H9 (cell line): ENCODE measurements at regions not wholly inside any gene's neighbourhood (a gene's known extent, or its start where the extent isn't known, plus 50 kb on each side); places are given as distances from the start of the nearest gene placed in this dataset.

Source experiments
- DNase-seq: peaks from one replicate; pipeline ENCODE4 v3.0.0-alpha.2; 2017
- H2AFZ ChIP-seq: one replicate; pipeline ENCODE4 v1.6.1; 2013; ENCODE audit warnings: mild to moderate bottlenecking, low read length, control low read depth, moderate library complexity
- H2AK5ac ChIP-seq: 2 replicates; pipeline ENCODE4 v1.6.1; 2013; ENCODE audit warnings: low read length, control low read depth, mixed read lengths; ENCODE audit not compliant: insufficient read length
- H2BK120ac ChIP-seq: one replicate; pipeline ENCODE4 v1.6.1; 2013; ENCODE audit warnings: low read depth, mild to moderate bottlenecking, low read length, control low read depth, inconsistent platforms; ENCODE audit not compliant: poor library complexity, severe bottlenecking
- H2BK12ac ChIP-seq: 2 replicates; pipeline ENCODE4 v1.6.1; 2013; ENCODE audit warnings: low read length, control low read depth, mixed read lengths, low read depth; ENCODE audit not compliant: insufficient read length
- H2BK15ac ChIP-seq: 2 replicates; pipeline ENCODE4 v1.6.1; 2013; ENCODE audit warnings: low read depth, low read length, control low read depth
- H2BK20ac ChIP-seq: one replicate; pipeline ENCODE4 v1.6.1; 2013; ENCODE audit warnings: low read depth, mild to moderate bottlenecking, low read length, control low read depth, inconsistent platforms; ENCODE audit not compliant: poor library complexity, severe bottlenecking
- H2BK5ac ChIP-seq: 2 replicates; pipeline ENCODE4 v1.6.1; 2013; ENCODE audit warnings: low read length, control low read depth, mixed read lengths; ENCODE audit not compliant: insufficient read length
- H3K14ac ChIP-seq: 2 replicates; pipeline ENCODE4 v1.6.1; 2013; ENCODE audit warnings: low read length, control low read depth; ENCODE audit not compliant: insufficient read depth
- H3K18ac ChIP-seq: 2 replicates; pipeline ENCODE4 v1.6.1; 2013; ENCODE audit warnings: low read depth, mild to moderate bottlenecking, mixed read lengths, low read length, control low read depth; ENCODE audit not compliant: insufficient read length
- H3K23ac ChIP-seq: 2 replicates; pipeline ENCODE4 v1.6.1; 2013; ENCODE audit warnings: low read length, control low read depth, mixed read lengths, low read depth; ENCODE audit not compliant: insufficient read length
- H3K23me2 ChIP-seq: 2 replicates; pipeline ENCODE4 v1.6.1; 2013; ENCODE audit warnings: low read depth, mild to moderate bottlenecking, mixed read lengths, low read length, control low read depth; ENCODE audit not compliant: insufficient read length, poor library complexity, severe bottlenecking
- H3K27ac ChIP-seq: 2 replicates; pipeline ENCODE4 v1.5.1; 2013; ENCODE audit warnings: low read length, control low read depth, mixed read lengths, low read depth; ENCODE audit not compliant: insufficient read length
- H3K27me3 ChIP-seq: 2 replicates; pipeline ENCODE4 v1.6.1; 2013; ENCODE audit warnings: low read length, control low read depth, inconsistent platforms; ENCODE audit not compliant: insufficient read depth
- H3K4ac ChIP-seq: 2 replicates; pipeline ENCODE4 v1.6.1; 2013; ENCODE audit warnings: low read depth, mild to moderate bottlenecking, control low read depth, inconsistent platforms, low read length, moderate library complexity
- H3K4me1 ChIP-seq: 2 replicates; pipeline ENCODE4 v1.6.1; 2013; ENCODE audit warnings: low read length, control low read depth, inconsistent platforms; ENCODE audit not compliant: insufficient read depth
- H3K4me2 ChIP-seq: 2 replicates; pipeline ENCODE4 v1.6.1; 2013; ENCODE audit warnings: low read length, control low read depth, mixed read lengths; ENCODE audit not compliant: insufficient read length, insufficient read depth
- H3K56ac ChIP-seq: 2 replicates; pipeline ENCODE4 v1.6.1; 2013; ENCODE audit warnings: low read depth, mild to moderate bottlenecking, mixed read lengths, low read length, control low read depth; ENCODE audit not compliant: insufficient read length
- H3K79me1 ChIP-seq: 2 replicates; pipeline ENCODE4 v1.6.1; 2013; ENCODE audit warnings: low read depth, mild to moderate bottlenecking, moderate library complexity, low read length, control low read depth, inconsistent platforms; ENCODE audit not compliant: insufficient read depth, poor library complexity, severe bottlenecking
- H3K79me2 ChIP-seq: 2 replicates; pipeline ENCODE4 v1.6.1; 2013; ENCODE audit warnings: low read length, control low read depth, inconsistent platforms; ENCODE audit not compliant: insufficient read depth
- H3K9ac ChIP-seq: 2 replicates; pipeline ENCODE4 v1.6.1; 2013; ENCODE audit warnings: low read length, control low read depth, mixed read lengths; ENCODE audit not compliant: insufficient read length; ENCODE audit errors: extremely low read depth
- H3K9me3 ChIP-seq: one replicate; pipeline ENCODE4 v1.6.1; 2013; ENCODE audit warnings: low read depth, low read length, inconsistent platforms; ENCODE audit not compliant: control insufficient read depth
- H3T11ph ChIP-seq: one replicate; pipeline ENCODE4 v1.6.1; 2013; ENCODE audit warnings: mild to moderate bottlenecking, low read length, control low read depth, inconsistent platforms
- H4K20me1 ChIP-seq: one replicate; pipeline ENCODE4 v1.6.1; 2013; ENCODE audit not compliant: control insufficient read depth, insufficient read length, insufficient read depth
- H4K5ac ChIP-seq: 2 replicates; pipeline ENCODE4 v1.6.1; 2013; ENCODE audit warnings: low read depth, mild to moderate bottlenecking, mixed read lengths, low read length, control low read depth; ENCODE audit not compliant: insufficient read length
- H4K8ac ChIP-seq: replicated peaks from 2 replicates; pipeline ENCODE4 v1.6.1; 2013; ENCODE audit warnings: low read length, control low read depth, mixed read lengths, low read depth; ENCODE audit not compliant: insufficient read length
- H4K91ac ChIP-seq: 2 replicates; pipeline ENCODE4 v1.6.1; 2013; ENCODE audit warnings: low read depth, mild to moderate bottlenecking, moderate library complexity, mixed read lengths, low read length, control low read depth; ENCODE audit not compliant: insufficient read length
- H3K27ac Mint-ChIP-seq, 3 experiments: 2 replicates in 2 of 3; 3 replicates in 1 of 3; pipeline ENCODE4 v1.8.0; 2020 to 2021; ENCODE audit warnings: mixed read lengths in 3 of 3, mild to moderate bottlenecking in 1 of 3, moderate library complexity in 1 of 3
- H3K27me3 Mint-ChIP-seq: 2 replicates; pipeline ENCODE4 v1.8.0; 2021; ENCODE audit warnings: low read depth, mild to moderate bottlenecking, moderate library complexity, mixed read lengths
- H3K36me3 Mint-ChIP-seq, 3 experiments: 2 replicates in 2 of 3; 3 replicates in 1 of 3; pipeline ENCODE4 v1.8.0; 2020 to 2021; ENCODE audit warnings: low read depth in 3 of 3, mixed read lengths in 3 of 3; ENCODE audit not compliant: insufficient read depth in 1 of 3
- H3K4me1 Mint-ChIP-seq, 2 experiments: 2 replicates each; pipeline ENCODE4 v1.8.0; 2020; ENCODE audit warnings: mixed read lengths in 2 of 2
- H3K4me3 Mint-ChIP-seq, 2 experiments: 2 replicates in 1 of 2; 3 replicates in 1 of 2; pipeline ENCODE4 v1.8.0; 2020 to 2021; ENCODE audit warnings: mild to moderate bottlenecking in 2 of 2, mixed read lengths in 2 of 2, moderate library complexity in 1 of 2
- H3K9me3 Mint-ChIP-seq, 2 experiments: 2 replicates in 1 of 2; 3 replicates in 1 of 2; pipeline ENCODE4 v1.8.0; 2020; ENCODE audit warnings: mild to moderate bottlenecking in 2 of 2, mixed read lengths in 2 of 2, moderate library complexity in 1 of 2
- CTCF ChIP-seq: fragments of 200-600 bp; sonication (generic); conservative IDR thresholded peaks from 3 replicates; pipeline ENCODE4 v1.8.0; 2021; ENCODE audit warnings: antibody characterized with exemption, mild to moderate bottlenecking
- WGBS: extraction: QIAGEN DNeasy Blood & Tissue Kit; methylation state at CpG from one replicate; pipeline ENCODE4 v1.1.7; 2013; ENCODE audit warnings: missing lambda C conversion rate, low lambda C conversion rate, mixed read lengths; ENCODE audit not compliant: insufficient read length; ENCODE audit errors: extremely low coverage; 5-methylcytosine and 5-hydroxymethylcytosine counted together

DNA sequence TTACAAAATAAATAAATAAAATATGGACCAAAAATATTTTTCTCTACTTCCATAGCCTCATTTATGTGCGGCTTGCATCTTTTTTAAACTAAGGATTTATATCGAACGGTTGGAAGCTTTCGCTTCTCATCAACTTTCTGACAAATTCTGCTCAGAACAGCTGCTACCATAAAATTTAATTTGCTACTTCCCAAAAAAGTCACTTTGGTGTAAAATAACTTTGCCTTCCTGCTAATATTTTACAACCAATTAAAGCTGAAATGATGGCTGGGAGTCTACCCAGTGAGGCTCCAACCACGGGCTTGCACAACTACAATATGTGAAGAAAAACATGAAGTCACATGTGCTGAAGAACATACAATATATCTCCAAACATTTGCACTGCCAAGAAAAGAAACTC is 253.1 kb upstream of the NEBL start:
- no peak overlapping the region for H3K9ac ChIP-seq
- no peak overlapping the region for H2AFZ ChIP-seq
- H4K20me1 ChIP-seq, result no peaks in the 10 kb centered on the region
- Mint-ChIP-seq H3K36me3 (peaks cover 0 to 4% (median 0%) of the 10 kb centered on the region in 3 experiments; a peak in 1 of 7 replicates), H3K9me3 (no peaks in the 10 kb centered on the region), H3K4me1 (peaks cover 23 to 24% of the 10 kb centered on the region in 2 experiments), H3K4me3 (no peak overlapping the region), H3K27ac (no peak overlapping the region), H3K27me3 (no peaks in the 10 kb centered on the region)
- no peak overlapping the region for H3K23ac ChIP-seq
- WGBS, result no CpG with 5 or more reads among the region's 5 CpGs
- H3K4me1 ChIP-seq, result no peaks in the 10 kb centered on the region
- DNase-seq, result no peak
- no peak overlapping the region for H3K14ac ChIP-seq
- H3K9me3 ChIP-seq, result no peaks in the 10 kb centered on the region
- H4K5ac ChIP-seq, result no peak overlapping the region
- no peak overlapping the region for H2BK20ac ChIP-seq
- H4K91ac ChIP-seq, result no peak overlapping the region
- no peak overlapping the region for H3K4ac ChIP-seq
- no peak overlapping the region for H4K8ac ChIP-seq
- TF ChIP-seq CTCF, result no peak
- no peak overlapping the region for H3K4me2 ChIP-seq
- no peaks in the 10 kb centered on the region; the same call in 1 of the 2 replicates for H3K79me2 ChIP-seq
- H2BK5ac ChIP-seq, result no peak overlapping the region
- no peak overlapping the region for H2AK5ac ChIP-seq
- H3K79me1 ChIP-seq, result no peaks in the 10 kb centered on the region
- no peaks in the 10 kb centered on the region for H3K23me2 ChIP-seq
- no peak overlapping the region for H2BK12ac ChIP-seq
- H3K27me3 ChIP-seq, result no peaks in the 10 kb centered on the region
- H3K27ac ChIP-seq, result no peak overlapping the region
- no peak overlapping the region for H2BK120ac ChIP-seq
- H3K56ac ChIP-seq, result no peak overlapping the region
- no peak overlapping the region for H2BK15ac ChIP-seq
- no peak overlapping the region for H3T11ph ChIP-seq
- H3K18ac ChIP-seq, result no peak overlapping the region
